K562 (cell line): ENCODE measurements at regions not wholly inside any gene's neighbourhood (a gene's known extent, or its start where the extent isn't known, plus 50 kb on each side); places are given as distances from the start of the nearest gene placed in this dataset.

Experiments used
- ATAC-seq: fragments of 200-7000 bp; cut with Tn5 transposase; 3 replicates; pipeline ENCODE4 v1.9.1; 2020; ENCODE audit warnings: moderate library complexity
- BruUV-seq: library from RNA; stranded (reverse); fragments of 400-500 nt; replicated peaks from 2 replicates; lab custom pipeline; 2021; lab: Mats Ljungman, UMichigan
- CTCF ChIA-PET: fragments of 300-600 bp; formaldehyde crosslinking; extraction: SDS; loops from one replicate; lab custom pipeline; 2021; ENCODE audit warnings: low intra/inter-chr PET ratio; lab: Yijun Ruan, JAX
- POLR2A ChIA-PET: fragments of 300-600, 350-650 bp; sonication (Branson Sonifier 250); formaldehyde crosslinking; extraction: SDS; loops from one replicate; lab custom pipeline; 2021; ENCODE audit warnings: antibody characterized with exemption, inconsistent platforms; lab: Yijun Ruan, JAX
- DNase-seq, 4 experiments: peaks; one replicate each; pipeline versions ENCODE4 v3.0.0 to v3.0.0-alpha.2; 2011 to 2018; ENCODE audit warnings: low spot score in 3 of 4, mixed read lengths in 3 of 4; ENCODE audit errors: extremely low read depth in 1 of 4
- FAIRE-seq: peaks from 2 replicates; lab custom pipeline; 2011; peaks lifted over from hg19 to GRCh38; lab: Jason Lieb, UNC
- H2AFZ ChIP-seq: 2 replicates; pipeline ENCODE4 v1.6.0; 2011; ENCODE audit warnings: low read depth, low read length, control low read depth, inconsistent platforms
- H3K27ac ChIP-seq: fragments of 200-600 bp; 3 replicates; pipeline ENCODE4 v1.8.0; 2011; ENCODE audit warnings: low read depth, mild to moderate bottlenecking, control low read depth, inconsistent platforms, low read length, moderate library complexity, mixed read lengths; ENCODE audit errors: extremely low read depth
- H3K27me3 ChIP-seq, 2 experiments: fragments of 300-600 bp in 1 of 2; 2 replicates in 1 of 2; 3 replicates in 1 of 2; pipeline versions ENCODE4 v1.6.0 to v1.8.0; 2011; ENCODE audit warnings: inconsistent platforms in 2 of 2, low read length in 2 of 2, mild to moderate bottlenecking in 1 of 2, mixed read lengths in 1 of 2, moderate library complexity in 1 of 2; ENCODE audit not compliant: control insufficient read depth in 2 of 2, insufficient read depth in 2 of 2
- H3K36me3 ChIP-seq: fragments of 300-600 bp; 3 replicates; pipeline ENCODE4 v1.8.0; 2011; ENCODE audit warnings: mild to moderate bottlenecking, low read length, inconsistent platforms; ENCODE audit not compliant: control insufficient read depth, insufficient read depth
- H3K4me1 ChIP-seq, 2 experiments: fragments of 200-600 bp in 1 of 2; replicated peaks in 1 of 2; 2 replicates in 1 of 2; 3 replicates in 1 of 2; pipeline versions ENCODE4 v1.5.1 to v1.8.0; 2011; ENCODE audit warnings: inconsistent platforms in 2 of 2, low read length in 2 of 2, mild to moderate bottlenecking in 1 of 2, mixed read lengths in 1 of 2, moderate library complexity in 1 of 2; ENCODE audit not compliant: control insufficient read depth in 2 of 2, insufficient read depth in 2 of 2
- H3K4me2 ChIP-seq: 2 replicates; pipeline ENCODE4 v1.6.1; 2011; ENCODE audit warnings: low read length, control low read depth, inconsistent platforms, mixed read lengths; ENCODE audit not compliant: insufficient read depth
- H3K4me3 ChIP-seq: fragments of 200-600 bp; sonication (generic), shearing (Covaris generic); 2 replicates; pipeline ENCODE4 v1.5.1; 2016; ENCODE audit warnings: control low read depth, inconsistent platforms
- H3K79me2 ChIP-seq: fragments of 200-600 bp; 3 replicates; pipeline ENCODE4 v1.8.0; 2011; ENCODE audit warnings: low read length, inconsistent platforms; ENCODE audit not compliant: control insufficient read depth, insufficient read depth
- H3K9ac ChIP-seq, 2 experiments: 2 replicates each; pipeline versions ENCODE4 v1.6.0 to v1.6.1; 2011; ENCODE audit warnings: low read depth in 2 of 2, low read length in 2 of 2, control low read depth in 1 of 2, inconsistent platforms in 1 of 2, mild to moderate bottlenecking in 1 of 2, mixed read lengths in 1 of 2; ENCODE audit not compliant: insufficient read depth in 1 of 2
- H3K9me1 ChIP-seq: one replicate; pipeline ENCODE4 v1.6.0; 2011; ENCODE audit warnings: inconsistent platforms, mild to moderate bottlenecking, low read length, moderate library complexity; ENCODE audit not compliant: control insufficient read depth, insufficient read depth
- H3K9me3 ChIP-seq: replicated peaks from 2 replicates; pipeline ENCODE4 v1.5.1; 2011; ENCODE audit warnings: low read depth, low read length, inconsistent platforms; ENCODE audit not compliant: control insufficient read depth, insufficient read depth
- H4K20me1 ChIP-seq: replicated peaks from 2 replicates; pipeline ENCODE4 v1.6.1; 2011; ENCODE audit warnings: low read length, inconsistent platforms, mixed read lengths; ENCODE audit not compliant: control insufficient read depth, insufficient read depth
- ARNT ChIP-seq, 2 experiments: fragments of 450-650 bp; IDR thresholded peaks; 2 replicates each; pipeline ENCODE4 v1.6.1; 2016; ENCODE audit warnings: mild to moderate bottlenecking in 1 of 2
- FIP1L1 ChIP-seq: fragments of 200-400 bp; formaldehyde crosslinking; IDR thresholded peaks from 2 replicates; pipeline ENCODE4 v1.6.1; 2018; ENCODE audit warnings: mild to moderate bottlenecking, low read depth, low read length; ENCODE audit not compliant: poor library complexity, severe bottlenecking
- HIVEP1 ChIP-seq: fragments of 250-450 bp; sonication (Bioruptor Pico); IDR thresholded peaks from 2 replicates; pipeline ENCODE4 v1.4.0; 2020; ENCODE audit warnings: mild to moderate bottlenecking
- HNRNPLL ChIP-seq: fragments of 200-400 bp; formaldehyde crosslinking; IDR thresholded peaks from 2 replicates; pipeline ENCODE4 v1.6.1; 2017; ENCODE audit warnings: low read length, low read depth, mild to moderate bottlenecking; ENCODE audit not compliant: poor library complexity, severe bottlenecking
- MTA2 ChIP-seq: fragments of 450-650 bp; IDR thresholded peaks from 2 replicates; pipeline ENCODE4 v1.6.1; 2016; ENCODE audit warnings: low read depth
- RBM25 ChIP-seq: fragments of 200-400 bp; formaldehyde crosslinking; IDR thresholded peaks from 2 replicates; pipeline ENCODE4 v1.6.1; 2018; ENCODE audit warnings: low read length, low read depth, moderate library complexity; ENCODE audit not compliant: severe bottlenecking
- SMARCB1 ChIP-seq: IDR thresholded peaks from 2 replicates; pipeline ENCODE4 v1.6.1; 2011; ENCODE audit warnings: improper control_type of control experiment, low read depth; ENCODE audit not compliant: insufficient read length
- STAT5A ChIP-seq: IDR thresholded peaks from 2 replicates; pipeline ENCODE4 v1.6.1; 2012; ENCODE audit warnings: low read length, inconsistent platforms, borderline replicate concordance
- ZNF41 ChIP-seq: fragments of 250-450 bp; sonication (Bioruptor Pico); conservative IDR thresholded peaks from 2 replicates; pipeline ENCODE4 v1.4.0; 2020; ENCODE audit warnings: mild to moderate bottlenecking
- ZNF75A ChIP-seq: fragments of 450-650 bp; formaldehyde crosslinking; IDR thresholded peaks from 2 replicates; pipeline ENCODE4 v1.4.0; 2020; ENCODE audit warnings: mild to moderate bottlenecking
- WGBS: fragments of 100-300 bp; shearing (Covaris generic); methylation state at CpG from one replicate; pipeline ENCODE4 v1.1.6; 2016; ENCODE audit warnings: low coverage, mixed read lengths; ENCODE audit not compliant: insufficient coverage; ENCODE audit errors: missing lambda C conversion rate; 5-methylcytosine and 5-hydroxymethylcytosine counted together
- in situ Hi-C: fragments of 300-500 bp; cut with MboI; formaldehyde crosslinking; loops from 4 replicates; pipeline ENCODE4 v1.15.0; 2018; ENCODE audit warnings: inconsistent platforms, mixed read lengths
- intact Hi-C: fragments of 100-400 bp; cut with micrococcal nuclease; formaldehyde crosslinking; loops from 2 replicates; pipeline ENCODE4 v1.14.2; 2022
- TF ChIP-seq, protein P1 (sequence below), 2 experiments: fragments of 450-650 bp in 1 of 2; sonication (generic) in 1 of 2; formaldehyde crosslinking in 1 of 2; IDR thresholded peaks in 1 of 2; conservative IDR thresholded peaks in 1 of 2; 2 replicates each; pipeline versions ENCODE4 v1.6.1 to v1.8.1; 2016 to 2023; ENCODE audit warnings: mild to moderate bottlenecking in 2 of 2, moderate library complexity in 2 of 2, inconsistent platforms in 1 of 2, missing genetic modification reagents in 1 of 2
- TF ChIP-seq, protein P2 (sequence below), 2 experiments: IDR thresholded peaks in 1 of 2; conservative IDR thresholded peaks in 1 of 2; 2 replicates each; pipeline ENCODE4 v1.6.1; 2016; ENCODE audit warnings: low read depth in 2 of 2, mild to moderate bottlenecking in 1 of 2, missing compliant biosample characterization in 1 of 2, missing genetic modification characterization in 1 of 2, moderate library complexity in 1 of 2
- TF ChIP-seq, protein P3 (sequence below): fragments of 450-650 bp; formaldehyde crosslinking; conservative IDR thresholded peaks from 2 replicates; pipeline ENCODE4 v1.4.0; 2022; ENCODE audit warnings: mild to moderate bottlenecking, missing genetic modification characterization

DNA sequence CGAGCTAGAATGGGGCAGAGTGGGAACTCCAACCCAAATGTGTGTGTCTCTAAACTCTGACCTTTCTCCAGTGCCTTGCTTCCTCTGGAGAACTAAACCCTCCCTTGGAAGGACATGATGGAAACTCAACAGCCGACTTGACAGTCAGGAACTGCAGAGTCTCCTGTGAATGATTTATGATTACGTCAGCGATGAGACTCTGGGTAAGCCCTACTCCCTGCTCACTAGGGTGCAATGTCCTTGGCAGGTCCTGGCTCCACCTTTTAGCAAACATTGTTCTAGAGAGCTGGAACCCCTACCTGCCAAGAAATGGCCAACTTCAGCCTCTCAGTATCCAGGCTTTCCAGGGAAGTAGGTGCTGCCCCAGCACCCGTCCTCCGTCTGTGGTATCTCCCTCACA lies 96.1 kb upstream of the CD82 start (continued):
- TF ChIP-seq, protein P1, sequence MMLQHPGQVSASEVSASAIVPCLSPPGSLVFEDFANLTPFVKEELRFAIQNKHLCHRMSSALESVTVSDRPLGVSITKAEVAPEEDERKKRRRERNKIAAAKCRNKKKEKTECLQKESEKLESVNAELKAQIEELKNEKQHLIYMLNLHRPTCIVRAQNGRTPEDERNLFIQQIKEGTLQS (IDR thresholded peaks at IDR 0.05) = peak; percentile 29; the same call in 1 of the 2 replicates
- TF ChIP-seq, protein P1 (CRISPR knock-in tag; conservative IDR thresholded peaks at IDR 0.05) = no peak
- no peak for TF ChIP-seq HNRNPLL
- TF ChIP-seq SMARCB1 = no peak
- TF ChIP-seq MTA2 = no peak
- TF ChIP-seq, protein P2, sequence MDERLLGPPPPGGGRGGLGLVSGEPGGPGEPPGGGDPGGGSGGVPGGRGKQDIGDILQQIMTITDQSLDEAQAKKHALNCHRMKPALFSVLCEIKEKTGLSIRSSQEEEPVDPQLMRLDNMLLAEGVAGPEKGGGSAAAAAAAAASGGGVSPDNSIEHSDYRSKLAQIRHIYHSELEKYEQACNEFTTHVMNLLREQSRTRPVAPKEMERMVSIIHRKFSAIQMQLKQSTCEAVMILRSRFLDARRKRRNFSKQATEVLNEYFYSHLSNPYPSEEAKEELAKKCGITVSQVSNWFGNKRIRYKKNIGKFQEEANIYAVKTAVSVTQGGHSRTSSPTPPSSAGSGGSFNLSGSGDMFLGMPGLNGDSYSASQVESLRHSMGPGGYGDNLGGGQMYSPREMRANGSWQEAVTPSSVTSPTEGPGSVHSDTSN (CRISPR knock-in tag; IDR thresholded peaks at IDR 0.05; ENCODE audit: low read depth) = no peak
- TF ChIP-seq, protein P2 (tag; conservative IDR thresholded peaks at IDR 0.05; ENCODE audit: low read depth) = peak; percentile 65
- TF ChIP-seq, all 486 proteins: peak for 5

DNA sequence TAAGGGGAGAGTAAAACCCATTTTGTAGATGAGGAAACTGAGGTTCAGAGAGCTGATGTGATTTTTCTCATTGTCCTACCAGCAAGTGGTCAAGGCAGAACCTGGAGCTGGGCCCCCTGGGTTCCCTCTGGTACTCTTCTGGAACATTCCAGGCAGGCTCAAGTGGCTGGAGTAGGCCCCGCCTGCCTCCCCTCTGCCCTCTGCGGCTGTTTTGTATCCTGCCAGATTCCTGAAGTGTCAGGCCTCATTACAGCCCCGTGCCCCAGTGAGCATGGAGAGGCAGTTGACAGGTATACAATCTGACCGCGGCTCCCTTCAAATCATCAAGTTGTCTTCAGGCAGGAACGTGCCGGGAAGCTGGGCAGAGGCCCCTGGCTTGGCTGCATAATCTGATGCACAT lies 94.6 kb upstream of the CD82 start:
- Histone ChIP-seq H3K4me1 (no peaks in the 10 kb centered on the region), H4K20me1 (no peaks in the 10 kb centered on the region), H3K4me3 (no peak overlapping the region), H3K9me1 (no peaks in the 10 kb centered on the region), H3K9me3 (no peaks in the 10 kb centered on the region), H3K9ac (no peak overlapping the region), H3K27ac (no peak overlapping the region), H3K27me3 (peaks cover 20 to 69% of the 10 kb centered on the region in 2 experiments), H3K4me2 (no peak overlapping the region), H3K36me3 (no peaks in the 10 kb centered on the region), H2AFZ (no peak overlapping the region), H3K79me2 (no peaks in the 10 kb centered on the region)
- no peak for ATAC-seq
- DNase-seq = no peak
- no TSS peak for BruUV-seq
- 2% methylated on average over 7 of the region's 7 CpGs for WGBS
- ChIA-PET CTCF (no interaction called here), POLR2A (no interaction called here)
- intact Hi-C loops (no loop called here), in situ Hi-C loops (no loop called here)
- FAIRE-seq = no peak
- TF ChIP-seq ARNT (IDR thresholded peaks at IDR 0.05) (no peak), STAT5A (no peak), RBM25 (peak; percentile 62), ZNF75A (CRISPR knock-in tag) (no peak), FIP1L1 (no peak), ZNF41 (CRISPR knock-in tag) (no peak), HIVEP1 (CRISPR knock-in tag) (no peak)
- TF ChIP-seq, protein P3, sequence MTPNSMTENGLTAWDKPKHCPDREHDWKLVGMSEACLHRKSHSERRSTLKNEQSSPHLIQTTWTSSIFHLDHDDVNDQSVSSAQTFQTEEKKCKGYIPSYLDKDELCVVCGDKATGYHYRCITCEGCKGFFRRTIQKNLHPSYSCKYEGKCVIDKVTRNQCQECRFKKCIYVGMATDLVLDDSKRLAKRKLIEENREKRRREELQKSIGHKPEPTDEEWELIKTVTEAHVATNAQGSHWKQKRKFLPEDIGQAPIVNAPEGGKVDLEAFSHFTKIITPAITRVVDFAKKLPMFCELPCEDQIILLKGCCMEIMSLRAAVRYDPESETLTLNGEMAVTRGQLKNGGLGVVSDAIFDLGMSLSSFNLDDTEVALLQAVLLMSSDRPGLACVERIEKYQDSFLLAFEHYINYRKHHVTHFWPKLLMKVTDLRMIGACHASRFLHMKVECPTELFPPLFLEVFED (CRISPR knock-in tag) = no peak
